Mesendoderm (in vitro differentiated cells): ENCODE measurements at regions not wholly inside any gene's neighbourhood (a gene's known extent, or its start where the extent isn't known, plus 50 kb on each side); places are given as distances from the start of the nearest gene placed in this dataset.
"Not testable (repeated sequence)": the region's sequence is repeated elsewhere in the genome, so short reads cannot be mapped to it uniquely, and the experiment has no call there.

ENCODE experiments used
- DNase-seq: peaks from one replicate; pipeline ENCODE4 v3.0.0; 2013
- H2AK5ac ChIP-seq: 2 replicates; pipeline ENCODE4 v1.6.1; 2013; ENCODE audit warnings: low read length, inconsistent platforms
- H2BK120ac ChIP-seq: 2 replicates; pipeline ENCODE4 v1.6.1; 2013; ENCODE audit warnings: low read depth, mild to moderate bottlenecking, low read length, moderate library complexity, mixed read lengths
- H2BK15ac ChIP-seq: replicated peaks from 2 replicates; pipeline ENCODE4 v1.6.1; 2013; ENCODE audit warnings: low read depth, mild to moderate bottlenecking, moderate library complexity
- H2BK5ac ChIP-seq: 2 replicates; pipeline ENCODE4 v1.6.1; 2013; ENCODE audit warnings: low read length, inconsistent platforms
- H3K18ac ChIP-seq: 2 replicates; pipeline ENCODE4 v1.6.1; 2013; ENCODE audit warnings: mild to moderate bottlenecking, low read length, mixed read lengths
- H3K23ac ChIP-seq: one replicate; pipeline ENCODE4 v1.6.1; 2013; ENCODE audit warnings: low read length
- H3K27ac ChIP-seq: 2 replicates; pipeline ENCODE4 v1.5.1; 2013; ENCODE audit warnings: low read depth, mild to moderate bottlenecking, inconsistent platforms, low read length, moderate library complexity
- H3K27me3 ChIP-seq: 2 replicates; pipeline ENCODE4 v1.6.1; 2013; ENCODE audit warnings: low read length, control low read depth, mild to moderate bottlenecking, inconsistent platforms; ENCODE audit not compliant: insufficient read depth, poor library complexity
- H3K36me3 ChIP-seq: 2 replicates; pipeline ENCODE4 v1.6.1; 2013; ENCODE audit warnings: low read length, inconsistent platforms; ENCODE audit not compliant: control insufficient read depth, insufficient read depth
- H3K4ac ChIP-seq: one replicate; pipeline ENCODE4 v1.6.1; 2013; ENCODE audit warnings: low read depth, mild to moderate bottlenecking, low read length, moderate library complexity
- H3K4me1 ChIP-seq: 2 replicates; pipeline ENCODE4 v1.6.1; 2013; ENCODE audit warnings: low read depth, low read length, inconsistent platforms; ENCODE audit not compliant: control insufficient read depth
- H3K4me2 ChIP-seq: 2 replicates; pipeline ENCODE4 v1.6.1; 2013; ENCODE audit warnings: low read length
- H3K4me3 ChIP-seq: 2 replicates; pipeline ENCODE4 v1.5.1; 2013; ENCODE audit warnings: mild to moderate bottlenecking, low read length
- H3K56ac ChIP-seq: one replicate; pipeline ENCODE4 v1.6.1; 2013; ENCODE audit warnings: low read length
- H3K79me1 ChIP-seq: 2 replicates; pipeline ENCODE4 v1.6.1; 2013; ENCODE audit warnings: low read length, inconsistent platforms
- H3K79me2 ChIP-seq: 2 replicates; pipeline ENCODE4 v1.6.1; 2013; ENCODE audit warnings: mild to moderate bottlenecking, low read length; ENCODE audit not compliant: control insufficient read depth, insufficient read depth
- H3K9ac ChIP-seq: 2 replicates; pipeline ENCODE4 v1.6.1; 2013; ENCODE audit warnings: low read length, inconsistent platforms
- H4K5ac ChIP-seq: one replicate; pipeline ENCODE4 v1.6.1; 2013; ENCODE audit warnings: low read length
- H4K8ac ChIP-seq: one replicate; pipeline ENCODE4 v1.6.1; 2013; ENCODE audit warnings: low read depth, mild to moderate bottlenecking, control low read depth, low read length, moderate library complexity
- WGBS: extraction: QIAGEN DNeasy Blood & Tissue Kit; methylation state at CpG from one replicate; pipeline ENCODE4 v1.1.7; 2013; ENCODE audit warnings: low lambda C conversion rate, missing lambda C conversion rate; ENCODE audit not compliant: insufficient coverage; ENCODE audit errors: extremely low coverage; 5-methylcytosine and 5-hydroxymethylcytosine counted together

DNA sequence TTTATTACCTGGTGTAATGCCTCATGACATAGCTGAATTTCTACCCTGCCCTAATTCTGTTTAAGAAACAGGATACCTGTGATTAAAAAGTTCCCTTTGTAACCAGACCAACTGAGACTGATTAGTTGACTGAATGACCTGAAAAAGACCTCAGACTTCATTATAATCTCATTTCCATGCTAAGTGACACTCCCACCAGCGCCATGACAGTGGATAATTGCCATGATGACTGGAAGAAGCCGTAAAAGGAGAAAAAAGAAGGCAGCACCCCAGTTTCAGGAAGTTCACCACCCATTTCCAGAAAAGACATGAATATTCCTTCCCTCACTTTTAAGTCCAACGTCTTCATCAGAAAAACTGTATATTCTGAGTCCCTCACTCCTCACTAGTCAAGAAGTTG is 125.6 kb upstream of the HS3ST4 start:
- Histone ChIP-seq H3K9ac (no peak overlapping the region), H3K27ac (no peak overlapping the region), H3K4ac (no peak overlapping the region), H3K4me3 (no peak overlapping the region), H3K79me1 (no peaks in the 10 kb centered on the region), H3K23ac (no peak overlapping the region), H2BK120ac (no peak overlapping the region), H4K8ac (no peak overlapping the region), H2BK15ac (no peak overlapping the region), H3K4me2 (no peak overlapping the region), H2BK5ac (no peak overlapping the region), H2AK5ac (no peak overlapping the region), H3K79me2 (no peaks in the 10 kb centered on the region), H3K18ac (no peak overlapping the region), H4K5ac (no peak overlapping the region), H3K27me3 (no peaks in the 10 kb centered on the region), H3K36me3 (no peaks in the 10 kb centered on the region), H3K56ac (no peak overlapping the region), H3K4me1 (no peaks in the 10 kb centered on the region)
- DNase-seq, result no peak
- no CpG with 5 or more reads among the region's 3 CpGs for WGBS

GRCh38 chr16:25563700-25564099 is 128.1 kb upstream of the HS3ST4 start:
- Histone ChIP-seq H3K18ac (no peak overlapping the region), H3K9ac (no peak overlapping the region)
- DNase-seq, result no peak

DNA sequence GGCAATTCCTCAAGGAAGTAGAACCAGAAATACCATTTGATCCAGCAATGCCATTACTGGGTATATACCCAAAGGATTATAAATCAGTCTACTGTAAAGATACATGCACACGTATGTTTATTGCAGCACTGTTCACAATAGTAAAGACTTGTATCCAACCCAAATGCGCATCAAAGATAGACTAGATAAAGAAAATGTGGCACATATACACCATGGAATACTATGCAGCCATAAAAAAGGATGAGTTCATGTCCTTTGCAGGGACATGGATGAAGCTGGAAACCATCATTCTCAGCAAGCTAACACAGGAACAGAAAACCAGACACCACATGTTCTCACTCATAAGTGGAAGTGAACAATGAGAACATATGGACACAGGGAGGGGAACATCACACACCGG is 130.0 kb upstream of the HS3ST4 start:
- not testable (repeated sequence) for H3K4me1 ChIP-seq, H3K4ac ChIP-seq, H2AK5ac ChIP-seq, H4K8ac ChIP-seq, H2BK120ac ChIP-seq, H2BK15ac ChIP-seq, H3K27me3 ChIP-seq, DNase-seq, H3K4me2 ChIP-seq, H3K23ac ChIP-seq, H3K79me2 ChIP-seq, H3K9ac ChIP-seq, H3K18ac ChIP-seq, H4K5ac ChIP-seq, H3K4me3 ChIP-seq, H3K36me3 ChIP-seq, H3K79me1 ChIP-seq, H3K27ac ChIP-seq, H2BK5ac ChIP-seq, H3K56ac ChIP-seq
- WGBS, result no CpG with 5 or more reads among the region's 3 CpGs

More at GRCh38 chr16:25563700-25564099, 128.1 kb upstream of the HS3ST4 start:
- Histone ChIP-seq H3K36me3 (no peaks in the 10 kb centered on the region), H3K79me2 (no peaks in the 10 kb centered on the region), H3K4me3 (no peak overlapping the region), H2BK120ac (no peak overlapping the region), H3K23ac (no peak overlapping the region), H3K27me3 (no peaks in the 10 kb centered on the region), H2AK5ac (no peak overlapping the region), H3K4me1 (no peaks in the 10 kb centered on the region), H3K27ac (no peak overlapping the region), H2BK5ac (no peak overlapping the region), H3K56ac (no peak overlapping the region), H3K4ac (no peak overlapping the region), H4K8ac (no peak overlapping the region), H4K5ac (no peak overlapping the region), H3K79me1 (no peaks in the 10 kb centered on the region), H3K4me2 (no peak overlapping the region), H2BK15ac (no peak overlapping the region)
- no CpG with 5 or more reads among the region's 4 CpGs for WGBS

DNA sequence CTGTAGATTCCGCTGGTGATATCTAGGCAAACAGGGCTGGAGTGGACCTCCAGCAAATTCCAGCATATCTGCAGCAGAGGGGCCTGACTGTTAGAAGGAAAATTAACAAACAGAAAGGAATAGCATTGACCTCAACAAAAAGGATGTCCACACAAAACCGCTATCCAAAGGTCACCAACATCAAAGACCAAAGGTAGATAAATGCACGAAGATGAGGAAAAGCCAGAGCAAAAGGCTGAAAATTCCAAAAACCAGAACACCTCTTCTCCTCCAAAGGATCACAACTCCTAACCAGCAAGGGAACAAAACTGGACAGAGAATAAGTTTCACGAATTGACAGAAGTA is 134.8 kb upstream of the HS3ST4 start:
- not testable (repeated sequence) for H4K5ac ChIP-seq, H3K36me3 ChIP-seq, H3K27me3 ChIP-seq, DNase-seq, H3K27ac ChIP-seq, H3K79me1 ChIP-seq, H2AK5ac ChIP-seq, H3K9ac ChIP-seq, H3K4me1 ChIP-seq, H3K23ac ChIP-seq, H2BK120ac ChIP-seq, H3K79me2 ChIP-seq, H3K4ac ChIP-seq, H3K18ac ChIP-seq, H4K8ac ChIP-seq, H2BK15ac ChIP-seq, H3K4me3 ChIP-seq, H3K4me2 ChIP-seq, H3K56ac ChIP-seq, H2BK5ac ChIP-seq
- no CpG with 5 or more reads among the region's 4 CpGs for WGBS

DNA sequence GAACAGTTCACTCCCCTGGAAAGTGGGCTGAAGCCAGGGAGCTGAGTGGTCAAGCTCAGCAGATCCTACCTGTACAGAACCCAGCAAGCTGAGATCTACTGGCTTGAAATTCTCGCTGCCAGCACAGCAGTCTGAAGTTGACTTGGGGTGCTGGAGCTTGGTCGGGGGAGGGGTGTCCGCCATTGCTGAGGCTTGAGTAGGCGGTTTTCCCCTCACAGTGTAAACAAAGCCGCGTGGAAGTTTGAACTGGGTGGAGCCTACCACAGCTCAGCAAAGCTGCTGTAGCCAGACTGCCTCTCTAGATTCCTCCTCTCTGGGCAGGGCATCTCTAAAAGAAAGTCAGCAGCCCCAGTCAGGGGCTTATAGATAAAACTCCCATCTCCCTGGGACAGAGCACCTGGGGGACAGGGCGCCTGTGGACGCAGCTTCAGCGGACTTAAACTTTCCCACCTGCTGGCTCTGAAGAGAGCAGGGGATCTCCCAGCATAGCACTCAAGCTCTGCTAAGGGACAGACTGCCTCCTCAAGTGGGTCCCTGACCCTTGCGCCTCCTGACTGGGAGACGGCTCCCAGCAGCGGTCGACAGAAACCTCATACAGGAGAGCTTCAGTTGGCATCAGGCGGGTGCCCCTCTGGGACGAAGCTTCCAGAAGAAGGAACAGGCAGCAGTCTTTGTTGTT is 135.3 kb upstream of the HS3ST4 start:
- H2AK5ac ChIP-seq, H3K18ac ChIP-seq, H3K4me2 ChIP-seq, H3K79me2 ChIP-seq, H3K23ac ChIP-seq, H3K79me1 ChIP-seq, H3K36me3 ChIP-seq, H3K4ac ChIP-seq, DNase-seq, H2BK15ac ChIP-seq, H2BK120ac ChIP-seq, H3K4me1 ChIP-seq, H3K27ac ChIP-seq, H3K9ac ChIP-seq, H3K56ac ChIP-seq, H4K5ac ChIP-seq, H3K4me3 ChIP-seq, H3K27me3 ChIP-seq, H4K8ac ChIP-seq, H2BK5ac ChIP-seq: not testable (repeated sequence)
- WGBS, result no CpG with 5 or more reads among the region's 15 CpGs
